Esophagus squamous epithelium (tissue), 5 donors: ENCODE measurements at regions not wholly inside any gene's neighbourhood (a gene's known extent, or its start where the extent isn't known, plus 50 kb on each side); places are given as distances from the start of the nearest gene placed in this dataset.

Experiments used
- DNase-seq: peaks from one replicate; lab custom pipeline; 2025; lab: John Stamatoyannopoulos, UW
- H3K27ac ChIP-seq, 4 donors: fragments of 200-600 bp; sonication (generic); one replicate each; pipeline ENCODE4 v1.5.1; 2016 to 2019; ENCODE audit warnings: mild to moderate bottlenecking in 1 of 4
- H3K27me3 ChIP-seq, 4 donors: fragments of 200-600 bp; sonication (generic); 1 replicate in 3 of 4; 2 replicates in 1 of 4; pipeline versions ENCODE4 v1.5.1 to v1.6.0; 2017 to 2021; ENCODE audit warnings: antibody characterized with exemption in 1 of 4
- H3K36me3 ChIP-seq, 3 donors: fragments of 200-600 bp; sonication (generic); one replicate each; pipeline ENCODE4 v1.5.1; 2016 to 2019
- H3K4me1 ChIP-seq, 3 donors: fragments of 200-600 bp; sonication (generic); one replicate each; pipeline ENCODE4 v1.5.1; 2017 to 2019
- H3K4me3 ChIP-seq, 4 donors: fragments of 200-600 bp; sonication (generic); 1 replicate in 3 of 4; 2 replicates in 1 of 4; pipeline ENCODE4 v1.5.1; 2016 to 2019; ENCODE audit warnings: mild to moderate bottlenecking in 2 of 4, moderate library complexity in 1 of 4
- H3K9me3 ChIP-seq, 3 donors: fragments of 200-600 bp; sonication (generic); one replicate each; pipeline ENCODE4 v1.5.1; 2016 to 2019
- CTCF ChIP-seq, 6 experiments: fragments of 450-650 bp in 4 of 6; fragments of 200-600 bp in 2 of 6; sonication (generic) in 2 of 6; IDR thresholded peaks; one replicate each; pipeline ENCODE4 v1.5.1; 2016 to 2019; ENCODE audit warnings: antibody characterized with exemption in 6 of 6, mild to moderate bottlenecking in 4 of 6, moderate library complexity in 4 of 6
- POLR2A ChIP-seq, 4 donors: fragments of 450-650 bp; IDR thresholded peaks; one replicate each; pipeline ENCODE4 v1.6.1; 2017; ENCODE audit warnings: antibody characterized with exemption in 4 of 4, mild to moderate bottlenecking in 4 of 4, moderate library complexity in 3 of 4
- WGBS, 2 donors: methylation state at CpG; one replicate each; pipeline ENCODE4 v1.1.5; 2018; 5-methylcytosine and 5-hydroxymethylcytosine counted together
- intact Hi-C: fragments of 100-400 bp; cut with DNase I; formaldehyde crosslinking; loops from one replicate; pipeline ENCODE4 v1.15.0; 2022
- donor health status: DM: yes; HTN: yes; CAD: no.

GRCh38 chr6:15916581-15916980 lies 212.3 kb upstream of the MYLIP start:
- no peak overlapping the region for H3K27ac ChIP-seq
- TF ChIP-seq CTCF (IDR thresholded peaks at IDR 0.05): no peak
- no peak for TF ChIP-seq POLR2A (IDR thresholded peaks at IDR 0.05)
- no peaks in the 10 kb centered on the region for H3K4me1 ChIP-seq
- DNase-seq: no peak
- no peak overlapping the region for H3K4me3 ChIP-seq
- no peaks in the 10 kb centered on the region for H3K27me3 ChIP-seq
- H3K36me3 ChIP-seq: no peaks in the 10 kb centered on the region
- no peaks in the 10 kb centered on the region for H3K9me3 ChIP-seq
- intact Hi-C loops: no loop called here
- WGBS, 2 donors: 73 to 100% methylated on average over 1 to 3 of the region's 3 CpGs

GRCh38 chr6:15915508-15916178 lies 213.2 kb upstream of the MYLIP start:
- Histone ChIP-seq H3K27me3 (no peaks in the 10 kb centered on the region), H3K36me3 (no peaks in the 10 kb centered on the region), H3K4me3 (no peak overlapping the region), H3K27ac (no peak overlapping the region), H3K4me1 (no peaks in the 10 kb centered on the region), H3K9me3 (no peaks in the 10 kb centered on the region)
- TF ChIP-seq POLR2A (IDR thresholded peaks at IDR 0.05) (no peak), CTCF (IDR thresholded peaks at IDR 0.05) (no peak)
- intact Hi-C loops: no loop called here
- DNase-seq: no peak
- WGBS, 2 donors: 91 to 95% methylated on average over 8 of the region's 8 CpGs

GRCh38 chr6:15914553-15914952 lies 214.3 kb upstream of the MYLIP start:
- H3K36me3 ChIP-seq: no peaks in the 10 kb centered on the region
- no peak for TF ChIP-seq CTCF (IDR thresholded peaks at IDR 0.05)
- no peak for TF ChIP-seq POLR2A (IDR thresholded peaks at IDR 0.05)
- intact Hi-C loops: no loop called here
- H3K27me3 ChIP-seq: no peaks in the 10 kb centered on the region
- H3K27ac ChIP-seq: no peak overlapping the region
- no peak for DNase-seq
- 64 to 85% methylated on average over 2 of the region's 2 CpGs for WGBS, 2 donors
- no peaks in the 10 kb centered on the region for H3K4me1 ChIP-seq
- H3K4me3 ChIP-seq: no peak overlapping the region
- H3K9me3 ChIP-seq: no peaks in the 10 kb centered on the region

- TF ChIP-seq POLR2A (IDR thresholded peaks at IDR 0.05) (no peak), CTCF (IDR thresholded peaks at IDR 0.05) (no peak)
- no peaks in the 10 kb centered on the region for H3K9me3 ChIP-seq
- H3K27ac ChIP-seq: no peak overlapping the region
- 95 to 97% methylated on average over 2 of the region's 2 CpGs for WGBS, 2 donors
- DNase-seq: no peak
- intact Hi-C loops: no loop called here
- H3K36me3 ChIP-seq: no peaks in the 10 kb centered on the region
- peaks cover 0 to 2% (median 0%) of the 10 kb centered on the region in 3 donors for H3K4me1 ChIP-seq
- no peaks in the 10 kb centered on the region for H3K27me3 ChIP-seq
- H3K4me3 ChIP-seq: no peak overlapping the region
Observed at GRCh38 chr6:15913573-15913972, 215.3 kb upstream of the MYLIP start.

- Histone ChIP-seq H3K9me3 (no peaks in the 10 kb centered on the region), H3K36me3 (no peaks in the 10 kb centered on the region), H3K4me1 (peaks cover 0 to 10% (median under 1%) of the 10 kb centered on the region in 3 donors), H3K4me3 (no peak overlapping the region), H3K27me3 (no peaks in the 10 kb centered on the region), H3K27ac (no peak overlapping the region)
- TF ChIP-seq POLR2A (IDR thresholded peaks at IDR 0.05): no peak
- intact Hi-C loops: no loop called here
- no peak for DNase-seq
- 90 to 91% methylated on average over 9 of the region's 9 CpGs for WGBS, 2 donors
Observed at GRCh38 chr6:15912505-15913400, 216.1 kb upstream of the MYLIP start.
